ENCODE measurements at regions not wholly inside any gene's neighbourhood (a gene's known extent, or its start where the extent isn't known, plus 50 kb on each side); places are given as distances from the start of the nearest gene placed in this dataset.

DNA sequence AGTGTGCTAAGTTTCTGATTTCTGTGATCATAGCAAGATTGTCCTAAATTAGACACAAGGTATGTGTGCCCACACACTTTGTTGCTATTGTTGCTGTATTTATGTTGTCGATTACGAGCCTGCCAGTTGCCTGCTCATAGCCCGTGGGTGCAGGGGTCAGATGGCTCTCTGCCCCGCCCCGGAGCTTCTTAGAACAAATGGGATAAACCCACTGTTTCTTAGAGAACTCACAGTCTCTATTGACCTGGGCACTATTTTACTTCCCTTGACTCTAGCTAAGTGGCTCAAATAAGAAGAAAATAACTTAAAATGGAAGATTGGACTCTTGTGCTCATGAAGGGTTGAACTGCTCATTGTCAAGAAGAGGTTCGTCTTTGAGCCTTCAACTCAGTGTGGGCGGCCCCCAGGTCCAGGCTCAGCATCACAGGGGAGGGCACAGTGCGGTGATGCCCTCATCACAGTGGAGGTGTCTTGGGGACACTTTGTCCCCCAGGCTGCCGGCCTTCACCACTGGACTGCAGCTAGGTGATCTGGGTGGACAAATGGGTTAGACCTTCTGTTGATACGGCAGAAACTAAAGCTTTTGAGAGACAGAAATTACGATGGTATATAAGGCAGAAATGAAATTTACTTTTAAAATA is 155.5 kb downstream of the TENT4A start:
- BruUV-seq (replicated peaks): no TSS peak
- H3K4me3 Mint-ChIP-seq (ENCODE audit: unreplicated experiment): no peak overlapping the region
- CTCF ChIA-PET: interaction anchor here (0.7 to 1.7 kb wide), 2 partner anchors 12 to 412 kb away, joined by 3 to 4 read pairs; no protein-coding TSS in a partner anchor
- POLR2A ChIA-PET: no interaction called here
- H3K27ac Mint-ChIP-seq (ENCODE audit: low read depth, unreplicated experiment): no peak overlapping the region
- H3K27me3 Mint-ChIP-seq (ENCODE audit: insufficient read depth, unreplicated experiment): no peaks in the 10 kb centered on the region
- intact Hi-C loops (cut with micrococcal nuclease): no loop called here
- TF ChIP-seq, protein P1, sequence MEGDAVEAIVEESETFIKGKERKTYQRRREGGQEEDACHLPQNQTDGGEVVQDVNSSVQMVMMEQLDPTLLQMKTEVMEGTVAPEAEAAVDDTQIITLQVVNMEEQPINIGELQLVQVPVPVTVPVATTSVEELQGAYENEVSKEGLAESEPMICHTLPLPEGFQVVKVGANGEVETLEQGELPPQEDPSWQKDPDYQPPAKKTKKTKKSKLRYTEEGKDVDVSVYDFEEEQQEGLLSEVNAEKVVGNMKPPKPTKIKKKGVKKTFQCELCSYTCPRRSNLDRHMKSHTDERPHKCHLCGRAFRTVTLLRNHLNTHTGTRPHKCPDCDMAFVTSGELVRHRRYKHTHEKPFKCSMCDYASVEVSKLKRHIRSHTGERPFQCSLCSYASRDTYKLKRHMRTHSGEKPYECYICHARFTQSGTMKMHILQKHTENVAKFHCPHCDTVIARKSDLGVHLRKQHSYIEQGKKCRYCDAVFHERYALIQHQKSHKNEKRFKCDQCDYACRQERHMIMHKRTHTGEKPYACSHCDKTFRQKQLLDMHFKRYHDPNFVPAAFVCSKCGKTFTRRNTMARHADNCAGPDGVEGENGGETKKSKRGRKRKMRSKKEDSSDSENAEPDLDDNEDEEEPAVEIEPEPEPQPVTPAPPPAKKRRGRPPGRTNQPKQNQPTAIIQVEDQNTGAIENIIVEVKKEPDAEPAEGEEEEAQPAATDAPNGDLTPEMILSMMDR (IDR thresholded peaks at IDR 0.05; ENCODE audit: unreplicated experiment): no peak
- no peaks in the 10 kb centered on the region for H3K36me3 Mint-ChIP-seq (ENCODE audit: insufficient read depth, unreplicated experiment)
- H3K9me3 Mint-ChIP-seq (ENCODE audit: unreplicated experiment): no peaks in the 10 kb centered on the region
- H3K4me1 Mint-ChIP-seq (ENCODE audit: insufficient read depth, unreplicated experiment): no peaks in the 10 kb centered on the region
- no peak for DNase-seq (ENCODE audit: unreplicated experiment)

DNA sequence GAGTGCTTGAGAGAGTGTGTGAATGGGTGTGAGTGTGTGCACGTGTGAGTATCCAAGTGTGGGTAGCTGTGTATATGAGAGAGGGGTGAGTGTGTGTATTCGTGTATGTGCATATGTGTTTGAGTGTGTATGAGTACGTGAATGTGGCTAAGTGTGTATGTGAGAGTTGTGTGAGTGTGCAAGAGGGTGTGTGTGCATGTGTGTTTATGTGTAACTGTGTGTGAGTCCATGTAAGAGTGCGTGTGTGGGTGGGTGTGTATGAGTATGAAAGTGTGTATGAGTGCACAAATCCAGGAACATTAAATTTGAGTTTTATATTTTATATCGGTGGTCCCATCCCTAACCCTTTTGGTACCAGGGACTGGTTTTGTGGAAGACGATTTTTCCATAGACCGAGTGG is 156.4 kb downstream of the TENT4A start:
- DNase-seq (ENCODE audit: unreplicated experiment): no peak
- no TSS peak for BruUV-seq (replicated peaks)
- H3K4me1 Mint-ChIP-seq (ENCODE audit: insufficient read depth, unreplicated experiment): no peaks in the 10 kb centered on the region
- intact Hi-C loops (cut with micrococcal nuclease): loop anchor here (5.0 kb wide), 1 partner anchor 392 kb away; no protein-coding TSS in a partner anchor
- H3K9me3 Mint-ChIP-seq (ENCODE audit: unreplicated experiment): no peaks in the 10 kb centered on the region
- no peaks in the 10 kb centered on the region for H3K27me3 Mint-ChIP-seq (ENCODE audit: insufficient read depth, unreplicated experiment)
- ChIA-PET CTCF (no interaction called here), POLR2A (no interaction called here)
- H3K36me3 Mint-ChIP-seq (ENCODE audit: insufficient read depth, unreplicated experiment): no peaks in the 10 kb centered on the region
- TF ChIP-seq, protein P1 (IDR thresholded peaks at IDR 0.05; ENCODE audit: unreplicated experiment): no peak
- H3K27ac Mint-ChIP-seq (ENCODE audit: low read depth, unreplicated experiment): no peak overlapping the region
- H3K4me3 Mint-ChIP-seq (ENCODE audit: unreplicated experiment): no peak overlapping the region

DNA sequence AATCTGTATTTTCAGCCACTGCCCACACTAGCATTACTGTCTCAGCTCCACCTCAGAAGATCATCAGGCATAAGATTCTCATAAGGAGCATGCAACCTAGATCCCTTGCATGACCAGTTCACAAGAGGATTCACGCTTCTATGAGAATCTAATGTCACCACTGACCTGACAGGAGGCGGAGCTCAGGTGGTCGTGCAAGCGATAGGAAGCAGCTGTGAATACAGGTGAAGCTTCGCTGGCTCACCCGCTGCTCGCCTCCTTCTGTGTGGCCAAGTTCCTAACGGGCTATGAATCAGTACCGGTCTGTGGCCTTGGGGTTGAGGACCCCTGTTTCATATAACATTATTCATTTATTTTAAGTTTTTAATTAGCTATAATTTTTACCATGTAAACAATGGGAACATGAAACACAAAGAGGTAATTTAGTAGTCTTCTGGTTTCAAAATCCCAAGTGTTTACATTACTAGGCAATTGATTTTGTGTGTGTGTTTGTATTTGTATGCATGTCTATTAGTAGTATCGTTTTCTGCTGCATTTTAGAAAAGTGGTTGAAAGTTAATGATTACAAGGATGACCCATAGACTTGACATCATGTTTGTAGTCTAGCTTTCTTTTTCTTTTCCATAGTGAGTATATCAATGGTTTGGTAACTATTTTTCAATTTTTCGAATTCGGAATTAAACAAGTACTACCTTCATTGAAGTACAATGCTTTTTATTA is 159.4 kb downstream of the TENT4A start:
- H3K4me3 Mint-ChIP-seq (ENCODE audit: unreplicated experiment): no peak overlapping the region
- no peaks in the 10 kb centered on the region for H3K9me3 Mint-ChIP-seq (ENCODE audit: unreplicated experiment)
- TF ChIP-seq, protein P1 (IDR thresholded peaks at IDR 0.05; ENCODE audit: unreplicated experiment): no peak
- intact Hi-C loops (cut with micrococcal nuclease): loop anchor here (5.0 kb wide), 1 partner anchor 395 kb away; no protein-coding TSS in a partner anchor
- DNase-seq (ENCODE audit: unreplicated experiment): no peak
- peaks cover 9% of the 10 kb centered on the region for H3K27me3 Mint-ChIP-seq (ENCODE audit: insufficient read depth, unreplicated experiment)
- H3K4me1 Mint-ChIP-seq (ENCODE audit: insufficient read depth, unreplicated experiment): no peaks in the 10 kb centered on the region
- H3K36me3 Mint-ChIP-seq (ENCODE audit: insufficient read depth, unreplicated experiment): no peaks in the 10 kb centered on the region
- BruUV-seq (replicated peaks): no TSS peak
- CTCF ChIA-PET: interaction anchor here (0.6 kb wide), 1 partner anchor 1730 kb away, joined by 3 read pairs; no protein-coding TSS in a partner anchor
- H3K27ac Mint-ChIP-seq (ENCODE audit: low read depth, unreplicated experiment): no peak overlapping the region
- POLR2A ChIA-PET: no interaction called here

DNA sequence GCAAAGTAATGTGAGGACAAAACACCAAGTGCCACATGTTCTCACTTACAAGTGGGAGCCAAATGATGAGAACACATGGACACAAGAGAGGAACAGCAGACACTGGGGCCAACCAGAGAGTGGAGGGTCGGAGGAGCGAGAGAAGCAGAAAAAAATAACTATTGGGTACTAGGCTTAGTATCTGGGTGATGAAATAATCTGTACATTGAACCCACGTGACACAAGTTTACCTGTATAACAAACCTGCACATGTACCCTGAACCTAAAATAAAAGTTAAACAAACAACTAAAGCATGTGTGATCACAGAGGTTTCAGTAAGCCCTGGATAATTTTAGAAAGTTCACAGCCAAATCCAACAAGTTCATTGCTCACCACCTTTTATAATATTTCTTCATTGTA is 160.1 kb downstream of the TENT4A start:
- ChIA-PET CTCF (no interaction called here), POLR2A (no interaction called here)
- no peaks in the 10 kb centered on the region for H3K36me3 Mint-ChIP-seq (ENCODE audit: insufficient read depth, unreplicated experiment)
- H3K4me1 Mint-ChIP-seq (ENCODE audit: insufficient read depth, unreplicated experiment): no peaks in the 10 kb centered on the region
- intact Hi-C loops (cut with micrococcal nuclease): loop anchor here (5.0 kb wide), 1 partner anchor 396 kb away; no protein-coding TSS in a partner anchor
- peaks cover 11% of the 10 kb centered on the region for H3K27me3 Mint-ChIP-seq (ENCODE audit: insufficient read depth, unreplicated experiment)
- no TSS peak for BruUV-seq (replicated peaks)
- no peak overlapping the region for H3K27ac Mint-ChIP-seq (ENCODE audit: low read depth, unreplicated experiment)
- DNase-seq (ENCODE audit: unreplicated experiment): no peak
- no peak overlapping the region for H3K4me3 Mint-ChIP-seq (ENCODE audit: unreplicated experiment)
- TF ChIP-seq, protein P1 (IDR thresholded peaks at IDR 0.05; ENCODE audit: unreplicated experiment): no peak
- no peaks in the 10 kb centered on the region for H3K9me3 Mint-ChIP-seq (ENCODE audit: unreplicated experiment)

All from MCF 10A (cell line).